ENCODE measurements at regions not wholly inside any gene's neighbourhood (a gene's known extent, or its start where the extent isn't known, plus 50 kb on each side); places are given as distances from the start of the nearest gene placed in this dataset.
"Not testable (repeated sequence)": the region's sequence is repeated elsewhere in the genome, so short reads cannot be mapped to it uniquely, and the experiment has no call there.

DNA sequence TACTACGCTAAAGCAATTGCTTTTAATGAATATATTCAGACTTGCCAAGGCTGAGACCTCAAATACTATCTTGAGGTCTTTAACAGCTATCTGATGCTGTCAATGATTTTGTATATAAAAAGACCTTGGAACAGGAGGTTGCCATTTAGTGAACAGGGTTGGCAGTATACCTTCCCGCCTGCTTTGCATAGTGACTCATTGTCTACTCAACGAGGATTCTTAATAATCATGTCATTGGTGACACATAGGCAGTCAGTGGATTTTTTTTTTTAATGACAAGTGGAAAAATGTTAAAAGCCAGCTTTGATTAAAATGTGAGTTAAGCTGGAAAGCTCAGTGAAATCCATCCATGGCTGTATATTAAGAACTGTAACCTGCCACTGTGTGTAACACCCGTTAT lies 164.0 kb downstream of the ASMT start:
- DNase-seq (ENCODE audit: low read depth) = peak; percentile 63

DNA sequence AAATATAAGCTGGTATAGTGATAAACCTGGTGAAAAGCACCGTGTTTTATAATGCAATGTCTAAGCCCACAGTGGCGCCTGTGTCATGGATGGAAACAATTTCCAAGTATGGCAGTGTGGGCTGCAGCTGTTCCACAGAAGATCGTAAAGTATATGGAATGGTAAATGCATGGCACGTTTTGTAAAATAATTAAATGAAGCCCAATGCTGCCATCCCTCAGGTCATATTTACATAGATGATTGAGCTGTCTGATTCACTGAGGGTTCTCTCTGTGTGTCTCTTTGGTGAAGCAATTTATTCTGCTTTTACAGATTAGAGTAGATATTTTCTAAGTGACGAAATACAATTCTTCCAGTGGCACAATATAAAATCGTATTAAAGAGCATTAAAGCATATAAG lies 164.8 kb downstream of the ASMT start:
- DNase-seq (ENCODE audit: low read depth) = no peak

DNA sequence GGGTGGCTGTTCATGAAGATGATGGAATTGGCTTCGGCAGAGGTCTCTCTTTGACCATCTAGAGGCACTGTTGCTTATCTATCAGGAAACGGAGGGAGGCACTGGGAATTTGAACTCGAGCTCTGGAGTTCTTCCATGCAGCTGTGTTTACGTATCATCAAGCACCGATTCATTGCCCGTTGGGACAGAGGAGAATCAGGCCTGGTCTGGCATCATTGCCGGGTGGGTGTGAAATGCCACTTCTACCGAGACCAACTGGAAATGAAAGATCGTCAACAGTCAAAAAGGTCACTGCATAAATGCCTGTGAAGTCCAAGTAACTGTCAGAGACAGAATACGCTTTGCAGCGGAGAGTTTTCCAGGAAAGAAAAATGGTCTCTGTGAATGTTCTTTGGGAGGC lies 166.9 kb downstream of the ASMT start:
- no peak for DNase-seq (ENCODE audit: low read depth)

DNA sequence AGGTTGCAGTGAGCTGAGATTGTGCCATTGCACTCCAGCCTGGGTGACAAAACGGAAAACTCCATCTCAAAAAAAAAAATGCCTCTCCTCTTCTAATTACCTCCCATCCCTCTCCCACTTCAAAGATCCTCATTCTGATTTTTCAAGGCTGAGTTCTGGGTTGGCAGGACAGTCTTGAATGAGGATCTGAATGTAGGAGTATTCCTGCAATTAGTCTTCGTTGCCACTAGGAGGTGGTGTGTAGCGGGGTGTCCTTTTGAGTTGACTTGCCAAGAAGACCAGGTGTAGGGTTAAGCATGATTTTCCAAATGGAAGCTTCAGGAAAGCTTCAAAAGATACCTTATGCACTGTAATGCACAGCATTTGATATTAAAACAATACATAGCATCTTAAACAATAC lies 169.9 kb downstream of the ASMT start:
- no peak for DNase-seq (ENCODE audit: low read depth)

DNA sequence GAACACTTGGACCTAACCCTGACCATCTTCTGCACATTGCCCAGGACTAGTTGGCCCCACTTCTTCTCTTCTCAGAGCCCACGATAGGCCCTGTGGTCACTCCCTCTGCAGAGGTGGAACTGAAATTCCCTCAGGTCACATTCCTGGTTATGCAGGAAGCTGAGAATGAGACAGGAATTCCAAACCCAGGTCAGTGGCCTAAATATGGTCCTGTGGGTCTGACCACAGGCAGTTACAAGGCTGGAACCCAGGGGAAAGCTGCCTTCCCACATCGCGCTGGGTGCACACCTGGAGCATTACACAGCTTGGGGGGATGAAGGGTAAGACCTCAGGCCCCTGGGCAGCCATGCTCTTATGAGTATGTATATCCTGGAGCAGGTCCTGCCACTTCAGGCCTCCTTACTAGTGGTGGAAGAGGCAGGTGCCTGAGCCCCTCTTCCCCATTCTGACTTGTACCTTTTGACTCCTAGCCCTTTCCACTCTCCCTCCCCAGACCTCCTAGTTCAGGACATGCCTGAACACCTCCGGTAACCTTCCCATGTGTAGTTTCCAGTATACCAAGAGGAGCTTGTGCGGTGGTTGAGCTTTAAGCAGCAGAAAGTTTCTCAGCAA lies 173.5 kb downstream of the ASMT start:
- DNase-seq (ENCODE audit: low read depth) = no peak

DNA sequence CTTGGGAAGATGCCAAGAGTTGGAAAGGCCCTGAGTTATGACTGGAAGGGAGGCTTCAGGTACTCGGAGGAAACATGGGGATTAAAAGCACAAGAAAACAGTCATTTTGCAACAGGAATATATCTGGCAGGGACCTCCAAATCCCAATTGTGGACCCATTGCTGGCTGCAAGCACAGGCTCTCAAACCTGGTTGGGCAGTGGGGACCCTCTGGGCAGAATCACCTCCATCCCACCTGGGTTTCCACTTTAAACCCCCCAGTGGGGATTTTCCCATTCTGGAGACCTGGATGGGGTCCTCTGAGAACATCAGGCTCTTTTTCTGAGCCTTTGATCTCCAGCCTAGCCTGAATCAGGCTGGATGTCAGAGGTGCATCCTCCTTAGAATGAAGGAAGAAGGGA lies 177.8 kb downstream of the ASMT start:
- no peak for DNase-seq (ENCODE audit: low read depth)

DNA sequence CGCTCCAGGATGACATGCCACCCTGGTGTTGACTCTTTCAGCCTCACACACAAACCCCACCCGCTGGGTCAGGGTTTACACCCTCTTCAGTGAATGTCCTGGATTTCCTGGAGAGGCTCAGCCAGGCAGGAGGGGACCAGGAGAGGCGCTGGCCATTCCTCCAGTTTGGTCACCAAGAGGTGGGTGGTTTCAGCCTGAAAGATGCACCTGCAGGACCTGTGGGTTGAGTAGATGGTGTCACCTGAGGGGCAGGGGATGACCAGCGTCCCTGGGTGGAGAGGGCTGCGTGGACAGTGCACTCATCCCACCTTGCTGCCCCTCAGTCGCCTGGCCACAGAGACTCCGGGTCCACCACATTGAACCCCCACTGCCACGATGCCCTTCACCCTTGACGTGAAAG lies 179.7 kb downstream of the ASMT start:
- DNase-seq (ENCODE audit: low read depth) = no peak

DNA sequence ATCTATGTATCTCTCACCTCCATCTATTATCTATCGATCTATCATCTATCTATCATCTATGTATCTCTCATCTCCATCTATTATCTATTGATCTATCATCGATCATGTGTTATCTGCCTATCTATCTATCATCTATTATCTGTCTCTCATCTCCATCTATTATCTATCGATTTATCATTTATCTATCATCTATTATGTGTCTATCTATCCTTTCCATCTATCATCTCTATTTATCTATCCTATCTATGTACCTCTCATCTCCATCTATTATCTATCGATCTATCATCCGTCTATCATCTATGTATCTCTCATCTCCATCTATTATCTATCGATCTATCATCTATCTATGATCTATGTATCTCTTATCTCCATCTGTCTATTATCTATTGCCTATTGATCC lies 188.1 kb downstream of the ASMT start:
- no peak for DNase-seq (ENCODE audit: low read depth)

DNA sequence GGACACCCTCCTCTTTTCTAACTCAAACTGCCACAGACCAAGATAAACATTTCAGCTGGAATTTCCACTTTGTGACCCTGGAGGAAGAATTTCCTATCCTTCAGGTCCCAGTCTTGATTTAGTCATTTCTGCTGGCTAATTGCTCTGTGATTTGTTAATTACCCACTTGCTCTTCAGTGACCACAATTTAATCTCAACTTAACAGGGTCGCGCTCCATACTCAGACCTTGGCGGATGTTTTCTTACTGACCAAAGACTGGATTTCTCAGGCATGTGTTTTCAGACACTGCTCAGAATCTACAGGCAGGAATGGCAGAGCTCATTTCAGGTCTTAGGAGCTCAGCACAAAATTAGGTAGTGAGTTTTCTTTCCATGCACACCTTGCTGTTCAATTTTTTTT lies 188.9 kb downstream of the ASMT start:
- peak; percentile 47 for DNase-seq (ENCODE audit: low read depth)

DNA sequence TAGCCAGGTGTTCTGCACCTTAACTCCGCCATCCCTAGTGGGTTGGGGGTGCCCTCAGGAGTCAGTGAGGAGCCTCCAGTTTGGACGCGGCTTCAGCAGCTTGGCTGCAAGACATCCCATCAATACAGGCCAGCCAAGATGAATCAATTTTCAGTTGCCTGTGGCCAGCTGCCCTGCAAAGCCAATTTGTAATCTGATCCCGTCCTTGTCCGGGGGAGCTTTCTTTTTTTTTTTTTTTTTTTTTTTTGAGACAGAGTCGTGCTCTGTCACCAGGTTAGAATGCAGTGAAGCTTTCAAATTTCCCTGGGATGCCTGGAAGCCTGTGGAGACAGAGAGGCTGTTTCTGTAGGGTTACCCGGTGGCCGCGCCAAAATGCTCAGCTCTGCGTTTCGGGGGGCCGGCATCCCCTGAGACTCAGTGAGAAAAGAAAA lies 192.5 kb downstream of the ASMT start:
- DNase-seq (ENCODE audit: low read depth) = peak; percentile 79

DNA sequence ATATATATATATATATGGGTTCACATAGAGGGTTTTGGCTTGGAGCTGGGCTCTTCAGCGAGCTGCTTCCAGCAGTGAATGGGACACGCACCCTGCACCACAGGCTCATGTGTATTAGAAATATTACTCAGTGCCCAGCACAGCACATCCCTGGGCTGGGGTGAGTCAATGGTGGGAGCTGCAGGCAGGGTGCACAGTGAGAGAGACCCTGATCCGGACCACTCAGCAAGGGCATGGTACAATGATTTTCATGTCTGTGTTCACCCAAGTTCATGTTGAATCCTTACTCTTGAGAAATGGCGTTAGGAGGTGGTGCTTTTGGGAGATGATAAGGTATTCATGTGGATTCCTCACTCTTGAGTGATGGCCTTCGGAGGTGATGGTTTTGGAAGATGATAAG lies 194.7 kb downstream of the ASMT start:
- DNase-seq (ENCODE audit: low read depth) = no peak

DNA sequence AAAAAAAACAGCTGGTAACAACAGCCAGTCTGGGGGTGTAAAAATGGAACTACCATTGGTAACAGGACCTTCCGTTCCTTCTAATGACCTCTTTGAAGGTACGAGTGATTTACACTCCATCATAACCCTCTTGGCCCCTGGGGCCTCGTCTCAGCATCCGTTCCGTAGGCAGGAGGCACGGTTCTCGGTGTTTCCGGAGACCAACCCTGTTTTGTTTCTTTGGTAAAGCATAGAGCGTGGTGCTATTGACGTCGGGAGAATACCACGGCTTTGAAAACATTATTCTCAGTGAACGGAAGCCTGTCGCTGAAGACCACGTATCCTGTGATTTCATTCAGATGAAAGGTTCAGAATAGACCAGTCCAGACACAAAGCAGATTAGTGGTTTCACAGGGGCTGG lies 198.9 kb downstream of the ASMT start:
- no peak for DNase-seq (ENCODE audit: low read depth)

DNA sequence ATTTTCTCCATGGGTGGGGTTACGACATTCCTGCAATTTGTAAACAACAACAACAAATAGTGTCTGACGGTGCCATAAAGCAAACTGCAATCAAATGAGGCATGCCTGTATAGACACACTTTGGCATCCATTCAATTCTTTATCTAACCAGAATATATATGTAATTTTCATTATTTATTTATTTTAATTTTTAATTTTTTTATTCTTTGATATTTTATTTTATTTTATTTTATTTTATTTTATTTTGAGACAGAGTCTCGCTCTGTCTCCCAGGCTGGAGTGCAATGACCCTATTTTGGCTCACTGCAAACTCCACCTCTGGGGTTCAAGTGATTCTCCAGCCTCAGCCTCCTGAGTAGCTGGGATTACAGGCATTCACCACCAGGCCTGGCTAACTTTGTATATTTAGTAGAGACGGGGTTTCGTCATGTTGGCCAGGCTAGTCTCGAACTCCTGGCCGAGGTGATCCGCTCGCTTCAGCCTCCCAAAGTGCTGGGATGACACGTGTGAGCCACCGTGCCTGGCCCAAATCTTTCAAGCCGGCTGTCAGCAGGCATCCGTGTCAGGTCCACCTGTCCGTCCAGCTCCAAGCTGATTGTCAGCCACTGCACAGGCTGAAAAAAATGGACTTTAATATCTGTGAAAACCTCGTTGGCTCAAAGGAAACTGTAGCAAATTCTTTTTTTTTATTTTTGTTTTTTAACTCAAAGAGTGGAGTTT lies 200.8 kb downstream of the ASMT start:
- no peak for DNase-seq (ENCODE audit: low read depth)

DNA sequence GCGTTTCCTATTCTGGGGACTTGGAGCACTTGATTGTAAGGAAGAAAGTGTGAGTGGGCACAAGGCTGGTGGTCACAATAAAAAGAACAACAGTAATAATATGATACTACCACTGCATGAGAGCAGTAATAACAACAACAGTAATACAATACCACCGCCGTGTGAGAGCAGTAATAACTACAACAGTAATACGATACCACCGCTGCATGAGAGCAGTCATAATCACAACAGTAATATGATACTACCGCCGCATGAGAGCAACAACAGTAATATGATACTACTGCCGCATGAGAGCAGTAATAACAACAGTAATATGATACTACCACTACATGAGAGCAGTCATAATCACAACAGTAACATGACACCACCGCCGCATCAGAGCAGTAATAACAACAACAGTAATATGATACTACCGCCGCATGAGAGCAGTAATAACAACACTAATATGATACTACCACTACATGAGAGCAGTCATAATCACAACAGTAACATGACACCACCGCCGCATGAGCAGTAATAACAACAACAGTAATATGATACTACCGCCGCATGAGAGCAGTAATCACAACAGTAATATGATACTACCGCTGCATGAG lies 201.6 kb downstream of the ASMT start:
- DNase-seq (ENCODE audit: low read depth) = not testable (repeated sequence)

DNA sequence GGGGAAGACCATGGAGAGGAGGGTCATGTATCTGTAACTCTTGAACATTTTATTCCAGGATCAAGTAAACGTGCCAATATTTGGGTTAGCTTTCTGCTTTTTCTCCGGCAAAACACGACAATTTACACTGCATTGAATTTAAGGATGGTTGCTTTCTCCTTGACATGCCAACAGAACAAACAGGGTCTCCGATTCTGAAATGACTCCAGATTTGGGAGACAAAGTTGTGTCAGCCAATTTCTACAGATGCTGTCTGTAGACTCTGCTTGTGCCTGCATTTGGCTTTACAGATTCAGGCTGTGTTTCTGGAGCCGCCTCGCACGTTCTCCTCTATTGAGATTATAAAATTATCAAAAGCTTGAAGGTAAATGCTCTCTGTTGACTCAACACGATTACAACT lies 207.0 kb downstream of the ASMT start:
- DNase-seq (ENCODE audit: low read depth) = no peak

DNA sequence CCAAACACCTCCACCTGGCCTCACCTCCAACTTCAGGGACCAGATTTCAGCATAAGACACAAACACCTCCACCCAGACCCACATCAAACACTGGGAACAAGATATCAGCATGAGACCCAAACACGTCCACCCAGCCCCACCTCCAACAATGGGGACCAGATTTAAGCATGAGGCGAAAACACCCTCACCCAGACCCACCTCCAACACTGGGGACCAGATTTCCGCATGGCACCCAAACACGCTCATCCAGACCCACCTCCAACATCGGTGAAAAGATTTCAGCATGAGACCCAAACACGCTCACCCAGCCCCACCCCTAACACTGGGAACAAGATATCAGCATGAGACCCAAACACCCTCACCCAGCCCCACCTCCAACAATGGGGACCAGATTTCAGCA lies 210.0 kb downstream of the ASMT start:
- no peak for DNase-seq (ENCODE audit: low read depth)

DNA sequence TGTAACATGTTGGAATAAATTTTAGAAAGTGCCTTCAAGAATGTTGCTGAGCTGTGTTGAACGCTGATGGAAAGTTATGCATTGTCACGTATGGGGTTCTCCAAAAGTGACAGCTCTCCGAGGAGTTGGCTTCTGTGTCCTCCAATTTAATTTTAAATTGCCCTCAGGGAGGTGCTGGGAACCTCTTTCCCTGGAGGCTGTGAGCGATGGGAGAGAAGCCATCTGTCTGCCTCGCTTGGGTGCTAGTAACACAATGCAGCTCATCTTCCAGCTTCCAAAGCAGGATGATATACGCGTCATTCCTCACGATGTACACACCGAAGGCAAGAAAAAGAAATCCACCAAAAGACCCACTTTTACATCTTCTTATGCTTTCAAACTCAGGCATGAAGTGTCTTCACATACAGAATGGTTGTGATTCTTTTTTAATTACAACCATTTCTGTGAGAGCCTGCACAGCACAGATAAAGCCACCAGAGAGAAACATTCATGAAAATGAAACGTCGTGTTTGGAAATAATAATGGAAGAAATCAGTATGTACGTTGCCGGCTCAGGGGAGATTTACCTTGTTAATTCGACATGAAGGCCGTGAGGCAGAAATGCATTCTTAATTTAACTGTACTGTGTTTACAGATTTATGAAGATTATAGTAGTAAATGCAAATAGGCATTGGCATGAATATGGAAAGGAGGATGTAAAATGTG lies 218.9 kb downstream of the ASMT start:
- DNase-seq (ENCODE audit: low read depth) = no peak

DNA sequence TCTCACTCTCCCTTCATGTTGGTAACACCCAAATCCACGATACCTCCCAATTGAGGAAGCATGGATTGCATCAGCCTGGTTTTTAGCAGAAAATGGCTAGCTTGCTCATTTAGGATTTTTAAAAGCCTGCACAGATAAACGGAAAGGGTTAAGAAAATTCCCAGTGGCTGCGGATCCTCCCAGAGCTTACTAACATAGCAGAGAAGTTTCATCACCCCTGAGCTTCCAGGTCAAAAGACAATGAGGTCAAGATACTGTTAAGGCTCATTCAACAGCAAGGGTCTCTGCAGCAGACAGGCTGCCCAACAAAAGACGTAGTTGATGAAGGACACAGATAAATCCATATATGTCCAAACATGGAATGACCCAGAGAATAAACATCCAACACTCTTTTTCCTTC lies 220.2 kb downstream of the ASMT start:
- DNase-seq (ENCODE audit: low read depth) = no peak

DNA sequence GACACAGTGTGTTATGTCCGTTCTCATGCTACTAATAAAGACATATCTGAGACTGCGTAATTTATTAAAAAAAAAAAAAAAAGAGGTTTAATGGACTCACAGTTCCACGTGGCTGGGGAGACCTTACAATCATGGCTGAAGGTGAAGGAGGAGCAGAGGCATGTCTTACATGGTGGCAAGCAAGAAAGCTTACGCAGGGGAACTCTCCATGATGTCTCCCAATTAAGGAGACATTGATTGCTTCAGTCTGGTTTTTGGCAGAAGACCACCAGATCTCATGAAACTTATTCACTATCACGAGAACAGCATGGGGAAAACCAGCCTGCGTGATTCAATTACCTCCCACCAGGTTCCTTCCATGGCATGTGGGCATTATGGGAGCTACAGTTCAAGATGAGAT lies 221.8 kb downstream of the ASMT start:
- no peak for DNase-seq (ENCODE audit: low read depth)

DNA sequence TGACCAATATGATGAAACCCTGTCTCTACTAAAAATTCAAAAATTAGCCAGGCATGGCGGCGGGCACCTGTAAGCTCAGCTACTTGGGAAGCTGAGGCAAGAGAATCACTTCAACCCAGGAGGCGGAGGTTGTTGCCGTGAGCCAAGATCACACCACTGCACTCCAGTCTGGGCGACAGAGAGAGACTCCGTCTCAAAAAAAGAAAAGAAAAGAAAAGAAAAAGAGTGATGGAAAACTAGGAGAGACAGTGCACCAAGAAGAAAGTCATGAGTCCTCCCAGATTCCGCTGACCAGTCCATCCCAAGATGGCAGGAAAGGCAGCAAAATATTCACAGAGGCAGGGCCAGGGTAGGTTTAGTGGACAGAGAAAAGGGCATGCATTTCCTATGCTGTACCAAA lies 226.9 kb downstream of the ASMT start:
- DNase-seq (ENCODE audit: low read depth) = no peak

DNA sequence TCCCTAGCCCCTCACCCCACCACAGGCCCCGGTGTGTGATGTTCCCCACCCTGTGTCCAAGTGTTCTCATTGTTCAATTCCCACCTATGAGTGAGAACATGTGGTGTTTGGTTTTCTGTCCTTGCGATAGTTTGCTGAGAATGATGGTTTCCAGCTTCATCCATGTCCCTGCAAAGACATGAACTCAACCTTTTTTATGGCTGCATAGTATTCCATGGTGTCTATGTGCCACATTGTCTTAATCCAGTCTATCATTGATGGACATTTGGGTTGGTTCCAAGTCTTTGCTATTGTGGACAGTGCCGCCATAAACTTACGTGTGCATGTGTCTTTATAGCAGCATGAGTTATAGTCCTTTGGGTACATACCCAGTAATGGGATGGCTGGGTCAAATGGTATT lies 232.1 kb downstream of the ASMT start:
- not testable (repeated sequence) for DNase-seq (ENCODE audit: low read depth)

DNA sequence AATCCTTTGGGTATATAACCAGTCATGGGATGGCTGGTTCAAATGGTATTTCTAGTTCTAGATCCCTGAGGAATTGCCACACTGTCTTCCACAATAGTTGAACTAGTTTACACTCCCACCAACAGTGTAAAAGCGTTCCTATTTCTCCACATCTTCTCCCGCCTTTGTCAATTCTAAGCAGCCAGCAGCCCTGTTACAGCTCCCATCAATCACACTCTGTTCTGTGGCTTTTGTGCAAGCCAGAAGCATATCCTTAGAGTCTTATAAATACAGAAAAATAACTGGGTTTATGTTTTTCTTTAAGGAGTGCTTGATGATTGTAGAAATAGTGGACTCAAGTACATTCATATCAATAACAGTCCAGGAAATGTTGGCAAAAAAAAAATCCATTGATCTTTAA lies 232.9 kb downstream of the ASMT start:
- not testable (repeated sequence) for DNase-seq (ENCODE audit: low read depth)

DNA sequence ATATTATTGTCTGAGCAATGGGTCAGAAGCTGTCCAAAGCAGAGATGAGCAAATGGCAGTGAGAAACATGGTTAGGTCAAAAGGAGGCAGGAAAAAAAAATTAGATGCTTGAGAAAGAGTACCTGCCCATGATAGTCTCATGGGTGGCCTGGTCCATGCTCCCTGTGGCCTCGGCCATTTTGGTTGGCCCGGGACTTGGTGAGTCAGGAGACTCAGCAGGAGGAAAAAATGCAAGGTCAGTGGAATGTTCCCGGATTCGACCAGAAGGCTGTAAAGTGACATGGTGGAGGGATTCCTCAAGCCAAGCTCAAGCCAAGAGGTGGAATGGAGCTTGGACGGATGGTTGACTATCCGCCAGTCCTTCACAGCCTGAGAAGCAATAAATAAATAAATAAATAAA lies 236.7 kb downstream of the ASMT start:
- peak; percentile 49 for DNase-seq (ENCODE audit: low read depth)

Data from RPMI7951 (cell line).